ENCODE measurements at regions not wholly inside any gene's neighbourhood (a gene's known extent, or its start where the extent isn't known, plus 50 kb on each side); places are given as distances from the start of the nearest gene placed in this dataset.
"Not testable (repeated sequence)": the region's sequence is repeated elsewhere in the genome, so short reads cannot be mapped to it uniquely, and the experiment has no call there.

DNA sequence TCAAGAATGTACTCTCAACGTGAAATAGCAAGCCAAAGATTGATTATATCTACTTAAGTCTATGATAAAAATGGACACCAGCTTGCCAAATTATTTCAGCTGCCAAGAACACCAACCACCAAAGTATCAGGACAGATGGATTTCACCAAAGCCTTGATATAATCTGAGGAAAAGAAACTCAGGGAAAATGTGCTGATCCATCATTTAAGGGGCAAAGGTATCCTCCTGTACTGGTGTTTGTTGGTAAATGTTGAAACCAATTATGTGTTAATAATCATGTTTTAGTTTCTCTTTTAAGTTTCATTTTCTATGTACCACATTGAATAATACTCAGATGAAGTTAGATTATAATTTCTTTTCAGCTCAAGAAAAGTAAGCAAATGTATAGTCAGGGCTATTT is 1284.3 kb upstream of the TMEM132C start:
- H3K36me3 Mint-ChIP-seq (ENCODE audit: low read depth) = no peaks in the 10 kb centered on the region
- no peak overlapping the region for H3K27ac Mint-ChIP-seq
- no peaks in the 10 kb centered on the region for H3K27me3 Mint-ChIP-seq (ENCODE audit: insufficient read depth)
- H3K9me3 Mint-ChIP-seq = peaks cover 8% of the 10 kb centered on the region; the same call in 1 of the 2 replicates
- H3K4me1 Mint-ChIP-seq (ENCODE audit: low read depth) = no peaks in the 10 kb centered on the region
- no peak for DNase-seq
- no peak overlapping the region for H3K4me3 Mint-ChIP-seq
- TF ChIP-seq, protein P1, sequence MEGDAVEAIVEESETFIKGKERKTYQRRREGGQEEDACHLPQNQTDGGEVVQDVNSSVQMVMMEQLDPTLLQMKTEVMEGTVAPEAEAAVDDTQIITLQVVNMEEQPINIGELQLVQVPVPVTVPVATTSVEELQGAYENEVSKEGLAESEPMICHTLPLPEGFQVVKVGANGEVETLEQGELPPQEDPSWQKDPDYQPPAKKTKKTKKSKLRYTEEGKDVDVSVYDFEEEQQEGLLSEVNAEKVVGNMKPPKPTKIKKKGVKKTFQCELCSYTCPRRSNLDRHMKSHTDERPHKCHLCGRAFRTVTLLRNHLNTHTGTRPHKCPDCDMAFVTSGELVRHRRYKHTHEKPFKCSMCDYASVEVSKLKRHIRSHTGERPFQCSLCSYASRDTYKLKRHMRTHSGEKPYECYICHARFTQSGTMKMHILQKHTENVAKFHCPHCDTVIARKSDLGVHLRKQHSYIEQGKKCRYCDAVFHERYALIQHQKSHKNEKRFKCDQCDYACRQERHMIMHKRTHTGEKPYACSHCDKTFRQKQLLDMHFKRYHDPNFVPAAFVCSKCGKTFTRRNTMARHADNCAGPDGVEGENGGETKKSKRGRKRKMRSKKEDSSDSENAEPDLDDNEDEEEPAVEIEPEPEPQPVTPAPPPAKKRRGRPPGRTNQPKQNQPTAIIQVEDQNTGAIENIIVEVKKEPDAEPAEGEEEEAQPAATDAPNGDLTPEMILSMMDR (IDR thresholded peaks at IDR 0.05) = no peak

DNA sequence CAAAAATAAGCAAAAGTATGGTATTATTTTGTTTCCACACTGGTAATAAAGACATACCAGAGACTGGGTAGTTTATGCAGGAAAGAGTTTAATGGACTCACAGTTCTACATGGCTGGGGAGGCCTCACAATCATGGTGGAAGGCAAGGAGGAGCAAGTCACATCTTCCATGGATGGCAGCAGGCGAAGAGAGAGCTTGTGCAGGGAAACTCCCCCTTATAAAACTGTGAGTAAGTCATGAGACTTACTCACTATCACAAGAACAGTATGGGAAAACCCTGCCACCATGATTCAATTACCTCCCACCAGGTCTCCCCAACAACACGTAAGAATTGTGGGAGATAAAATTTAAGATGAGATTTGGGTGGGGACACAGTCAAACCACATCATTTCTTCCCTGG is 1283.2 kb upstream of the TMEM132C start:
- not testable (repeated sequence) for H3K27me3 Mint-ChIP-seq (ENCODE audit: insufficient read depth); H3K27ac Mint-ChIP-seq; H3K9me3 Mint-ChIP-seq; H3K36me3 Mint-ChIP-seq (ENCODE audit: low read depth); H3K4me3 Mint-ChIP-seq; DNase-seq; H3K4me1 Mint-ChIP-seq (ENCODE audit: low read depth)

DNA sequence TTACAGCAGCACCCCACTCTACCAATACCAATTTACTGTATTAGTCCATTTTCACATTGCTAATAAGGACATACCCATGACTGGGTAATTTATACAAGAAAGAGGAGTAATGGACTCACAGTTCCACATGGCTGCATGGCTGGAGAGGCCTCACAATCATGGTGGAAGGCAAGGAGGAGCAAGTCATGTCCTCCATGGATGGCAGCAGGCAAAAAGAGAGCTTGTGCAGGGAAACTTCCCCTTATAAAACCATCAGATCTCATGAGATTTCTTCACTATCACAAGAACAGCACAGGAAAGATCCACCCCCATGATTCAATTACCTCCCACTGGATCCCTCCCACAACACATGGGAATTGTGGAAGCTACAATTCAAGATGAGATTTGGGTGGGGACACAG is 1281.3 kb upstream of the TMEM132C start:
- not testable (repeated sequence) for H3K9me3 Mint-ChIP-seq; H3K27ac Mint-ChIP-seq; DNase-seq; H3K27me3 Mint-ChIP-seq (ENCODE audit: insufficient read depth); H3K4me3 Mint-ChIP-seq; H3K4me1 Mint-ChIP-seq (ENCODE audit: low read depth); H3K36me3 Mint-ChIP-seq (ENCODE audit: low read depth)

DNA sequence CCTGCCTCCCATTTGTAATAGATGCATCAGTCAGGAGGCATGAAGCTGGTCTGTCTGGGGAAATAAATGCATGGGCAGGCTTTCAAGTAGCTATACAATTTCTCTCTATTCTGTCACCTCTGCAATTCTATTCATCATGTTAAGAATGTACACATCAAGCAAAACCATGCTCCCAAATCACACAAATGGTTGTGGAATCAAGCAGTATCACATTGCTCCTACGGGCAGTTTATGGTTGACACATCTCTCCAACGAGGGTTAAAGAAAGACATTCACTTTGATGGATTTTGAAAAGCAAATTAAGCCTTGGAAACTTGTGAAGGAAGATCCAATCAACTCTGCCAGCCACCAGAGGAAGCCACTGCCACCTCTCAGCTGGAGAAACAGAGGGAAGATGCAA is 1277.4 kb upstream of the TMEM132C start:
- no peaks in the 10 kb centered on the region for H3K36me3 Mint-ChIP-seq (ENCODE audit: low read depth)
- DNase-seq = no peak
- TF ChIP-seq, protein P1 (IDR thresholded peaks at IDR 0.05) = no peak
- no peaks in the 10 kb centered on the region; the same call in none of the 2 replicates for H3K27me3 Mint-ChIP-seq (ENCODE audit: insufficient read depth)
- no peaks in the 10 kb centered on the region for H3K4me1 Mint-ChIP-seq (ENCODE audit: low read depth)
- H3K27ac Mint-ChIP-seq = no peak overlapping the region
- H3K4me3 Mint-ChIP-seq = no peak overlapping the region
- H3K9me3 Mint-ChIP-seq = no peaks in the 10 kb centered on the region; the same call in 1 of the 2 replicates

DNA sequence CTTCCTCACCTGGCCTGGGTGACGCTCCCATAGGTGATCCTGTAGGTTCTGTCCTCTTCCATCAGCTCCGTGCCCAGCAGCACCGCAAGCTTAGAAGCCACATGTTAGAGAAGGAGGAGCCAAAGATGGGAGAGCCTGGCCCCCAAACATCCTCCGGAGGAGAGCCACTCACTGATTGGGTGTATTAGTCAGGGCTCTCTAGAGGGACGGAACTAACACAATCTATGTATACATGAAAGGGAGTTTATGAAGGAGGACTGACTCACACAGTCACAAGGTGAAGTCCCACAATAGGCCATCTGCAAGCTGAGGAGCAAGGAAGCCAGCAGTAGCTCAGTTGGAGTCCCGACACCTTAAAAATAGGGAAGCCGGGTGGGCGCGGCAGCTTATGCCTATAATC is 1273.1 kb upstream of the TMEM132C start:
- no peak overlapping the region for H3K27ac Mint-ChIP-seq
- 0 out of 2 replicates have a peak, but pooled peaks cover 4% of the 10 kb centered on the region for H3K4me1 Mint-ChIP-seq (ENCODE audit: low read depth)
- no peaks in the 10 kb centered on the region for H3K9me3 Mint-ChIP-seq
- no peak overlapping the region for H3K4me3 Mint-ChIP-seq
- H3K27me3 Mint-ChIP-seq (ENCODE audit: insufficient read depth) = peaks cover 3% of the 10 kb centered on the region
- TF ChIP-seq, protein P1 (IDR thresholded peaks at IDR 0.05) = no peak
- no peak for DNase-seq
- H3K36me3 Mint-ChIP-seq (ENCODE audit: low read depth) = no peaks in the 10 kb centered on the region

DNA sequence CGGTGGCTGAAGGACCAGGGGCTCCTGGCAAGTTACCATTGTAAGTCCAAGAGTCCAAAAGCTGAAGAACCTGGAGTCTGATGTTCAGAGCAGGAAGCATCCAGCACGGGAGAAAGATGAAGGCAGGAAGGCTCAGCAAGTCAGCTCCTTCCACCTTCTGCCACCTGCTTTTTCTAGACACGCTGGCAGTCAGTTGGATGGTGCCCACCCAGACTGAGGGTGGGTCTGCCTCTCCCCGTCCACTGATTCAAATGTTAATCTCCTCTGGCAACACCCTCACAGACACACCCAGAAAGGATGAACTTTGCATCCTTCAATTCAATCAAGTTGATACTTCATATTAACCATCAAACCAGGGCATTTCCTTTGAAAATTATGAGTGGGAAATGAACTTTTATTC is 1272.4 kb upstream of the TMEM132C start:
- H3K27me3 Mint-ChIP-seq (ENCODE audit: insufficient read depth) = peaks cover 3% of the 10 kb centered on the region
- no peak overlapping the region for H3K4me3 Mint-ChIP-seq
- no peaks in the 10 kb centered on the region for H3K9me3 Mint-ChIP-seq
- H3K4me1 Mint-ChIP-seq (ENCODE audit: low read depth) = peaks cover 11% of the 10 kb centered on the region; the same call in 1 of the 2 replicates
- no peak overlapping the region for H3K27ac Mint-ChIP-seq
- no peaks in the 10 kb centered on the region for H3K36me3 Mint-ChIP-seq (ENCODE audit: low read depth)
- TF ChIP-seq, protein P1 (IDR thresholded peaks at IDR 0.05) = no peak
- no peak for DNase-seq

DNA sequence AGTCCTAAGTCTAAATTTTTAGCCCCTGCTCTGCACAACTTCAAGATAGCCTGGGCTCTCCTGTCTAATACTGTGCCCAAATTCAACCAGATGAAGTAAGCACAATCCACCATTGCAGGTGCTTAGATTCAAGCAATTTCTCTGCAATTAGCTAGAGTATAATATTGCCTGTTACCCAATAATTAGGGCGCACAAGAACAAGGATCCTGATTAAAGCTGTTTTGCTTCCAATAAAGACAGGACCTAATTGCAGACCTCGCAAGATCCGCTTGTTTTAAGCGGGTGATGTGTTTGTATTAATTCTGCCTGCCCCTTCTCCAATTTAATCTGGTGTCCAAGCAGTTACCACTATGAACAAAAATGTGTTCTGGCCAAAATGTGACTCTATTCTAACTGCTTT is 1268.9 kb upstream of the TMEM132C start:
- Mint-ChIP-seq H3K27me3 (ENCODE audit: insufficient read depth) (peaks cover 3% of the 10 kb centered on the region), H3K36me3 (ENCODE audit: low read depth) (no peaks in the 10 kb centered on the region), H3K27ac (no peak overlapping the region), H3K4me1 (ENCODE audit: low read depth) (peaks cover 12% of the 10 kb centered on the region; the same call in 1 of the 2 replicates), H3K9me3 (no peaks in the 10 kb centered on the region), H3K4me3 (no peak overlapping the region)
- TF ChIP-seq, protein P1 (IDR thresholded peaks at IDR 0.05) = no peak
- DNase-seq = no peak
